IMR-90 (cell line): ENCODE measurements at regions not wholly inside any gene's neighbourhood (a gene's known extent, or its start where the extent isn't known, plus 50 kb on each side); places are given as distances from the start of the nearest gene placed in this dataset.

Experiments
- ATAC-seq: fragments of 200-7000 bp; cut with Tn5 transposase; 2 replicates; pipeline ENCODE4 v1.9.1; 2020; ENCODE audit warnings: low read depth, mild to moderate bottlenecking, moderate library complexity
- BruUV-seq: library from RNA; stranded (reverse); fragments of 400-500 nt; replicated peaks from 2 replicates; lab custom pipeline; 2021; lab: Mats Ljungman, UMichigan
- CTCF ChIA-PET: fragments of 300-600 bp; formaldehyde crosslinking; extraction: SDS; loops from one replicate; lab custom pipeline; 2021; ENCODE audit warnings: antibody characterized with exemption; lab: Yijun Ruan, JAX
- POLR2A ChIA-PET: fragments of 300-600 bp; sonication (Branson Sonifier 250); formaldehyde crosslinking; loops from one replicate; lab custom pipeline; 2022; ENCODE audit warnings: antibody characterized with exemption; ENCODE audit not compliant: unreplicated experiment; lab: Charles Lee
- DNase-seq: peaks from one replicate; pipeline ENCODE4 v3.0.0; 2013
- H2AFZ ChIP-seq: replicated peaks from 2 replicates; pipeline ENCODE3; 2013; ENCODE audit warnings: low read length, mild to moderate bottlenecking; ENCODE audit not compliant: poor library complexity
- H2AK5ac ChIP-seq: 2 replicates; pipeline ENCODE4 v1.6.1; 2013; ENCODE audit warnings: low read depth, low read length, inconsistent platforms
- H2AK9ac ChIP-seq: replicated peaks from 2 replicates; pipeline ENCODE3; 2013; ENCODE audit warnings: mild to moderate bottlenecking, low read depth, low read length, moderate library complexity; ENCODE audit not compliant: poor library complexity
- H2BK120ac ChIP-seq: 2 replicates; pipeline ENCODE4 v1.6.1; 2013; ENCODE audit warnings: low read depth, low read length, inconsistent platforms
- H2BK15ac ChIP-seq: 3 replicates; pipeline ENCODE4 v1.6.1; 2013; ENCODE audit warnings: low read depth, low read length, inconsistent platforms
- H2BK20ac ChIP-seq: 2 replicates; pipeline ENCODE4 v1.6.1; 2013; ENCODE audit warnings: low read depth, mild to moderate bottlenecking, inconsistent platforms, low read length, moderate library complexity
- H2BK5ac ChIP-seq: 2 replicates; pipeline ENCODE4 v1.6.1; 2013; ENCODE audit warnings: mild to moderate bottlenecking, low read depth, low read length, inconsistent platforms; ENCODE audit not compliant: poor library complexity, severe bottlenecking
- H3K14ac ChIP-seq: replicated peaks from 2 replicates; pipeline ENCODE4 v1.6.1; 2013; ENCODE audit warnings: low read depth, low read length, inconsistent platforms
- H3K18ac ChIP-seq: 2 replicates; pipeline ENCODE4 v1.6.1; 2013; ENCODE audit warnings: low read depth, low read length, control low read depth
- H3K23ac ChIP-seq: 2 replicates; pipeline ENCODE4 v1.6.1; 2013; ENCODE audit warnings: low read depth, low read length, inconsistent platforms
- H3K27ac ChIP-seq: 2 replicates; pipeline ENCODE4 v1.5.1; 2013; ENCODE audit warnings: mild to moderate bottlenecking, control low read depth, low read length; ENCODE audit not compliant: insufficient read depth
- H3K27me3 ChIP-seq: 2 replicates; pipeline ENCODE4 v1.6.1; 2013; ENCODE audit warnings: low read length; ENCODE audit not compliant: control insufficient read depth, insufficient read depth
- H3K36me3 ChIP-seq: 2 replicates; pipeline ENCODE4 v1.6.1; 2013; ENCODE audit warnings: low read length, mixed read lengths; ENCODE audit not compliant: control insufficient read depth, insufficient read depth
- H3K4ac ChIP-seq: 2 replicates; pipeline ENCODE4 v1.6.1; 2013; ENCODE audit warnings: low read depth, low read length, inconsistent platforms
- H3K4me1 ChIP-seq: 2 replicates; pipeline ENCODE4 v1.6.1; 2013; ENCODE audit warnings: low read length, mixed read lengths; ENCODE audit not compliant: control insufficient read depth, insufficient read depth
- H3K4me2 ChIP-seq: 2 replicates; pipeline ENCODE4 v1.6.1; 2013; ENCODE audit warnings: low read depth, mild to moderate bottlenecking, control low read depth, low read length, moderate library complexity
- H3K4me3 ChIP-seq: 2 replicates; pipeline ENCODE4 v1.5.1; 2013; ENCODE audit warnings: low read depth, mild to moderate bottlenecking, control low read depth, low read length, moderate library complexity; ENCODE audit not compliant: insufficient read depth
- H3K56ac ChIP-seq: 2 replicates; pipeline ENCODE4 v1.6.1; 2013; ENCODE audit warnings: low read length, inconsistent platforms; ENCODE audit not compliant: insufficient read depth; ENCODE audit errors: extremely low read depth
- H3K79me1 ChIP-seq, 2 experiments: 2 replicates each; pipeline ENCODE4 v1.6.1; 2013; ENCODE audit warnings: low read length in 2 of 2, inconsistent platforms in 1 of 2, low read depth in 1 of 2
- H3K9ac ChIP-seq: 2 replicates; pipeline ENCODE4 v1.6.1; 2013; ENCODE audit warnings: low read depth, low read length, control low read depth
- H3K9me1 ChIP-seq: 2 replicates; pipeline ENCODE4 v1.6.1; 2013; ENCODE audit warnings: low read length, inconsistent platforms; ENCODE audit not compliant: insufficient read depth
- H3K9me3 ChIP-seq: 2 replicates; pipeline ENCODE4 v1.6.1; 2013; ENCODE audit warnings: low read length; ENCODE audit not compliant: control insufficient read depth, insufficient read depth
- H4K20me1 ChIP-seq: 2 replicates; pipeline ENCODE4 v1.6.1; 2013; ENCODE audit warnings: low read length, inconsistent platforms; ENCODE audit not compliant: insufficient read depth
- H4K5ac ChIP-seq: 2 replicates; pipeline ENCODE4 v1.6.1; 2013; ENCODE audit warnings: mild to moderate bottlenecking, low read depth, low read length, control low read depth
- H4K8ac ChIP-seq, 2 experiments: 2 replicates each; pipeline ENCODE4 v1.6.1; 2013; ENCODE audit warnings: low read depth in 2 of 2, low read length in 2 of 2, control low read depth in 1 of 2, inconsistent platforms in 1 of 2
- H4K91ac ChIP-seq: 2 replicates; pipeline ENCODE4 v1.6.1; 2013; ENCODE audit warnings: low read depth, low read length, inconsistent platforms; ENCODE audit not compliant: insufficient read depth
- CHD1 ChIP-seq: IDR thresholded peaks from 2 replicates; pipeline ENCODE4 v1.6.1; 2012; ENCODE audit warnings: low read depth, low read length, improper control_type of control experiment
- FOS ChIP-seq: fragments of 150-350 bp; IDR thresholded peaks from 2 replicates; pipeline ENCODE4 v1.6.1; 2016; ENCODE audit warnings: low read depth, low read length
- MAZ ChIP-seq: IDR thresholded peaks from 2 replicates; pipeline ENCODE4 v1.6.1; 2012; ENCODE audit warnings: low read depth, mild to moderate bottlenecking, low read length, improper control_type of control experiment, moderate library complexity, borderline replicate concordance
- MXI1 ChIP-seq: IDR thresholded peaks from 2 replicates; pipeline ENCODE4 v1.6.1; 2012; ENCODE audit warnings: low read depth, mild to moderate bottlenecking, low read length, moderate library complexity, borderline replicate concordance
- WGBS, 2 experiments: methylation state at CpG; one replicate each; pipeline versions ENCODE4 v1.1.5 to v1.1.7; 2013; ENCODE audit warnings: missing lambda C conversion rate in 2 of 2; ENCODE audit not compliant: insufficient read length in 1 of 2; ENCODE audit errors: extremely low coverage in 2 of 2; 5-methylcytosine and 5-hydroxymethylcytosine counted together
- dilution Hi-C: fragments of 300-500 bp; cut with HindIII; formaldehyde crosslinking; loops from one replicate; pipeline ENCODE4 v1.14.3; 2018; ENCODE audit warnings: low sequenced_read_pairs; ENCODE audit not compliant: unreplicated experiment
- in situ Hi-C: fragments of 300-500 bp; cut with MboI; formaldehyde crosslinking; loops from 3 replicates; pipeline ENCODE4 v1.14.3; 2019; ENCODE audit warnings: low sequenced_read_pairs, inconsistent platforms, mixed read lengths
- intact Hi-C: fragments of 100-400 bp; cut with micrococcal nuclease; formaldehyde crosslinking; loops from 2 replicates; pipeline ENCODE4 v1.10.0; 2022

GRCh38 chr4:22179124-22179874 is 230.7 kb upstream of the KCNIP4 start:
- Histone ChIP-seq H4K5ac (no peak overlapping the region), H3K79me1 (no peaks in the 10 kb centered on the region), H4K91ac (no peak overlapping the region), H3K56ac (no peak overlapping the region), H3K4me1 (no peaks in the 10 kb centered on the region), H2AK5ac (no peak overlapping the region), H2BK15ac (no peak overlapping the region), H3K9me3 (no peaks in the 10 kb centered on the region), H3K4me3 (no peak overlapping the region), H3K27me3 (no peaks in the 10 kb centered on the region), H4K8ac (no peak overlapping the region), H3K14ac (no peak overlapping the region), H3K23ac (no peak overlapping the region), H3K18ac (no peak overlapping the region), H4K20me1 (no peaks in the 10 kb centered on the region), H3K9ac (no peak overlapping the region), H3K9me1 (no peaks in the 10 kb centered on the region), H3K4ac (no peak overlapping the region), H2AK9ac (no peak overlapping the region), H2BK20ac (no peak overlapping the region), H2AFZ (no peak overlapping the region), H2BK5ac (no peak overlapping the region), H2BK120ac (no peak overlapping the region), H3K4me2 (no peak overlapping the region), H3K36me3 (no peaks in the 10 kb centered on the region), H3K27ac (no peak overlapping the region)
- in situ Hi-C loops (no loop called here), dilution Hi-C loops (no loop called here), intact Hi-C loops (no loop called here)
- ATAC-seq, result peak; percentile 42
- POLR2A ChIA-PET, result no interaction called here
- CTCF ChIA-PET, result no interaction called here
- WGBS, 2 experiments, result no CpG with 5 or more reads among the region's 1 CpG
- DNase-seq, result peak; percentile 77
- no peak for TF ChIP-seq FOS
- no peak for TF ChIP-seq MAZ
- no peak for TF ChIP-seq CHD1
- no peak for TF ChIP-seq MXI1
- BruUV-seq, result no TSS peak
